A549 (cell line): ENCODE measurements at regions not wholly inside any gene's neighbourhood (a gene's known extent, or its start where the extent isn't known, plus 50 kb on each side); places are given as distances from the start of the nearest gene placed in this dataset.

ENCODE experiments used
- EP300 ChIP-seq, 2 experiments: fragments of >200 bp; sonication (Bioruptor Twin); formaldehyde crosslinking; IDR thresholded peaks; 2 replicates in 1 of 2; 3 replicates in 1 of 2; pipeline ENCODE4 v1.6.1; 2016 to 2017
- MAFK ChIP-seq: fragments of 450-650 bp; IDR thresholded peaks from 2 replicates; pipeline ENCODE4 v1.6.1; 2014; ENCODE audit not compliant: partially characterized antibody
- MAZ ChIP-seq: fragments of 150-350 bp; IDR thresholded peaks from 2 replicates; pipeline ENCODE4 v1.6.1; 2014; ENCODE audit warnings: antibody characterized with exemption, low read depth, low read length, borderline replicate concordance
- NFE2L2 ChIP-seq: fragments of 150-350 bp; conservative IDR thresholded peaks from 2 replicates; pipeline ENCODE4 v1.6.1; 2014; ENCODE audit warnings: low read length
- PHF8 ChIP-seq: fragments of 200-600 bp; sonication (generic); IDR thresholded peaks from 2 replicates; pipeline ENCODE4 v1.6.1; 2016; ENCODE audit warnings: low read depth, mild to moderate bottlenecking, antibody characterized with exemption, moderate library complexity, borderline replicate concordance
- RAD21 ChIP-seq, 2 experiments: fragments of >200 bp in 1 of 2; sonication (Bioruptor Twin) in 1 of 2; formaldehyde crosslinking in 1 of 2; IDR thresholded peaks in 1 of 2; conservative IDR thresholded peaks in 1 of 2; 2 replicates in 1 of 2; 3 replicates in 1 of 2; pipeline ENCODE4 v1.6.1; 2012 to 2018; ENCODE audit warnings: inconsistent platforms in 1 of 2
- RFX5 ChIP-seq: fragments of 450-650 bp; IDR thresholded peaks from 2 replicates; pipeline ENCODE4 v1.7.1; 2014; ENCODE audit warnings: antibody characterized with exemption, mild to moderate bottlenecking, moderate library complexity
- ZC3H11A ChIP-seq: fragments of 450-650 bp; IDR thresholded peaks from 2 replicates; pipeline ENCODE4 v1.6.1; 2014; ENCODE audit warnings: antibody characterized with exemption, mild to moderate bottlenecking
- TF ChIP-seq, protein P1 (sequence below): fragments of >200 bp; sonication (Bioruptor Twin); formaldehyde crosslinking; IDR thresholded peaks from 3 replicates; pipeline ENCODE4 v1.5.1; 2016

- TF ChIP-seq, protein P1, sequence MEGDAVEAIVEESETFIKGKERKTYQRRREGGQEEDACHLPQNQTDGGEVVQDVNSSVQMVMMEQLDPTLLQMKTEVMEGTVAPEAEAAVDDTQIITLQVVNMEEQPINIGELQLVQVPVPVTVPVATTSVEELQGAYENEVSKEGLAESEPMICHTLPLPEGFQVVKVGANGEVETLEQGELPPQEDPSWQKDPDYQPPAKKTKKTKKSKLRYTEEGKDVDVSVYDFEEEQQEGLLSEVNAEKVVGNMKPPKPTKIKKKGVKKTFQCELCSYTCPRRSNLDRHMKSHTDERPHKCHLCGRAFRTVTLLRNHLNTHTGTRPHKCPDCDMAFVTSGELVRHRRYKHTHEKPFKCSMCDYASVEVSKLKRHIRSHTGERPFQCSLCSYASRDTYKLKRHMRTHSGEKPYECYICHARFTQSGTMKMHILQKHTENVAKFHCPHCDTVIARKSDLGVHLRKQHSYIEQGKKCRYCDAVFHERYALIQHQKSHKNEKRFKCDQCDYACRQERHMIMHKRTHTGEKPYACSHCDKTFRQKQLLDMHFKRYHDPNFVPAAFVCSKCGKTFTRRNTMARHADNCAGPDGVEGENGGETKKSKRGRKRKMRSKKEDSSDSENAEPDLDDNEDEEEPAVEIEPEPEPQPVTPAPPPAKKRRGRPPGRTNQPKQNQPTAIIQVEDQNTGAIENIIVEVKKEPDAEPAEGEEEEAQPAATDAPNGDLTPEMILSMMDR = no peak
- TF ChIP-seq MAZ (no peak), PHF8 (no peak), EP300 (IDR thresholded peaks at IDR 0.05) (no peak), NFE2L2 (no peak), ZC3H11A (no peak), RAD21 (conservative IDR thresholded peaks at IDR 0.05 in 1 of 2, IDR thresholded peaks at IDR 0.05 in 1 of 2) (no peak), RFX5 (no peak), MAFK (no peak)
Observed at GRCh38 chr7:9600974-9601373, 1167.6 kb downstream of the NXPH1 start.
